ENCODE measurements at regions not wholly inside any gene's neighbourhood (a gene's known extent, or its start where the extent isn't known, plus 50 kb on each side); places are given as distances from the start of the nearest gene placed in this dataset.

GRCh38 chr18:5729983-5730699 lies 165.2 kb downstream of the TMEM200C start:
- no peaks in the 10 kb centered on the region for H3K9me3 ChIP-seq (ENCODE audit: control insufficient read depth, low read length)
- Mint-ChIP-seq H3K36me3 (ENCODE audit: low read depth) (no peaks in the 10 kb centered on the region), H3K27me3 (ENCODE audit: insufficient read depth) (peaks cover 19% of the 10 kb centered on the region), H3K9me3 (no peaks in the 10 kb centered on the region), H3K27ac (no peak overlapping the region), H3K4me3 (no peak overlapping the region), H3K4me1 (peaks cover 43% of the 10 kb centered on the region)
- 88 to 100% methylated on average over 2 to 6 of the region's 6 CpGs for WGBS, 2 experiments (ENCODE audit: insufficient coverage in 1 of 2, insufficient read length in 1 of 2)
- DNase-seq = no peak
- H3K36me3 ChIP-seq (ENCODE audit: control insufficient read depth, insufficient read depth, low read length) = no peaks in the 10 kb centered on the region
- H3K9ac ChIP-seq (ENCODE audit: extremely low read depth, low read length, poor library complexity, severe bottlenecking) = no peak overlapping the region
- H3K4me3 ChIP-seq (ENCODE audit: low read length) = no peak overlapping the region
- H3K27me3 ChIP-seq (ENCODE audit: control insufficient read depth, insufficient read depth, low read length, poor library complexity, severe bottlenecking) = no peaks in the 10 kb centered on the region
- H3K27ac ChIP-seq (ENCODE audit: low read depth, low read length) = no peak overlapping the region
- H3K4me1 ChIP-seq (ENCODE audit: control insufficient read depth, insufficient read depth, low read length) = peaks cover 3% of the 10 kb centered on the region
- no peak for TF ChIP-seq CTCF (conservative IDR thresholded peaks at IDR 0.05)

GRCh38 chr18:5728531-5728930 lies 166.8 kb downstream of the TMEM200C start:
- H3K36me3 Mint-ChIP-seq (ENCODE audit: low read depth) = no peaks in the 10 kb centered on the region
- TF ChIP-seq CTCF (conservative IDR thresholded peaks at IDR 0.05) = no peak
- H3K36me3 ChIP-seq (ENCODE audit: control insufficient read depth, insufficient read depth, low read length) = no peaks in the 10 kb centered on the region

GRCh38 chr18:5726011-5726410 lies 169.3 kb downstream of the TMEM200C start:
- no peak for TF ChIP-seq CTCF (conservative IDR thresholded peaks at IDR 0.05)
- no peak overlapping the region for H3K9ac ChIP-seq (ENCODE audit: extremely low read depth, low read length, poor library complexity, severe bottlenecking)
- Mint-ChIP-seq H3K4me3 (no peak overlapping the region), H3K9me3 (no peaks in the 10 kb centered on the region), H3K36me3 (ENCODE audit: low read depth) (no peaks in the 10 kb centered on the region), H3K4me1 (peaks cover 36% of the 10 kb centered on the region), H3K27me3 (ENCODE audit: insufficient read depth) (peaks cover 18% of the 10 kb centered on the region), H3K27ac (no peak overlapping the region)
- no peaks in the 10 kb centered on the region for H3K9me3 ChIP-seq (ENCODE audit: control insufficient read depth, low read length)
- no peak overlapping the region for H3K27ac ChIP-seq (ENCODE audit: low read depth, low read length)
- peaks cover 3% of the 10 kb centered on the region for H3K4me1 ChIP-seq (ENCODE audit: control insufficient read depth, insufficient read depth, low read length)
- no peaks in the 10 kb centered on the region for H3K36me3 ChIP-seq (ENCODE audit: control insufficient read depth, insufficient read depth, low read length)
- H3K27me3 ChIP-seq (ENCODE audit: control insufficient read depth, insufficient read depth, low read length, poor library complexity, severe bottlenecking) = no peaks in the 10 kb centered on the region
- no peak overlapping the region for H3K4me3 ChIP-seq (ENCODE audit: low read length)
- DNase-seq = no peak

More at GRCh38 chr18:5728531-5728930, 166.8 kb downstream of the TMEM200C start:
- no peak overlapping the region for H3K27ac ChIP-seq (ENCODE audit: low read depth, low read length)
- Mint-ChIP-seq H3K27ac (no peak overlapping the region), H3K9me3 (no peaks in the 10 kb centered on the region), H3K27me3 (ENCODE audit: insufficient read depth) (peaks cover 19% of the 10 kb centered on the region), H3K4me1 (peaks cover 42% of the 10 kb centered on the region), H3K4me3 (no peak overlapping the region)
- no peaks in the 10 kb centered on the region for H3K27me3 ChIP-seq (ENCODE audit: control insufficient read depth, insufficient read depth, low read length, poor library complexity, severe bottlenecking)
- peaks cover 3% of the 10 kb centered on the region for H3K4me1 ChIP-seq (ENCODE audit: control insufficient read depth, insufficient read depth, low read length)
- DNase-seq = peak; percentile 68
- H3K4me3 ChIP-seq (ENCODE audit: low read length) = peak overlapping the region; percentile 41
- H3K9ac ChIP-seq (ENCODE audit: extremely low read depth, low read length, poor library complexity, severe bottlenecking) = no peak overlapping the region
- WGBS, 2 experiments (ENCODE audit: insufficient coverage in 1 of 2, insufficient read length in 1 of 2) = 34 to 40% methylated on average over 1 to 5 of the region's 5 CpGs
- no peaks in the 10 kb centered on the region for H3K9me3 ChIP-seq (ENCODE audit: control insufficient read depth, low read length)
